Duodenal mucosa (tissue), 2 donors: ENCODE measurements at regions not wholly inside any gene's neighbourhood (a gene's known extent, or its start where the extent isn't known, plus 50 kb on each side); places are given as distances from the start of the nearest gene placed in this dataset.

Source experiments
- H3K27ac ChIP-seq: one replicate; pipeline ENCODE4 v1.7.0; 2013; ENCODE audit warnings: low read depth, low read length
- H3K27me3 ChIP-seq, 2 donors: one replicate each; pipeline ENCODE4 v1.7.0; 2013; ENCODE audit warnings: low read length in 2 of 2, control low read depth in 1 of 2; ENCODE audit not compliant: insufficient read depth in 2 of 2, control insufficient read depth in 1 of 2
- H3K36me3 ChIP-seq, 2 donors: one replicate each; pipeline ENCODE4 v1.7.0; 2013; ENCODE audit warnings: low read length in 2 of 2, control low read depth in 1 of 2; ENCODE audit not compliant: insufficient read depth in 2 of 2, control insufficient read depth in 1 of 2
- H3K4me1 ChIP-seq, 2 donors: one replicate each; pipeline ENCODE4 v1.7.0; 2013; ENCODE audit warnings: low read length in 2 of 2, control low read depth in 1 of 2; ENCODE audit not compliant: insufficient read depth in 2 of 2, control insufficient read depth in 1 of 2
- H3K4me3 ChIP-seq, 2 donors: one replicate each; pipeline ENCODE4 v1.7.0; 2013; ENCODE audit warnings: low read length in 2 of 2, low read depth in 1 of 2
- H3K9ac ChIP-seq, 2 donors: one replicate each; pipeline ENCODE4 v1.7.0; 2013; ENCODE audit warnings: low read length in 2 of 2, low read depth in 1 of 2
- H3K9me3 ChIP-seq, 2 donors: one replicate each; pipeline ENCODE4 v1.7.0; 2013; ENCODE audit warnings: low read length in 2 of 2, control low read depth in 1 of 2; ENCODE audit not compliant: control insufficient read depth in 1 of 2

- H3K27me3 ChIP-seq = no peaks in the 10 kb centered on the region
- H3K36me3 ChIP-seq = no peaks in the 10 kb centered on the region
- no peak overlapping the region for H3K27ac ChIP-seq
- H3K9ac ChIP-seq = no peak overlapping the region
- H3K4me3 ChIP-seq = no peak overlapping the region
- no peaks in the 10 kb centered on the region for H3K9me3 ChIP-seq
- H3K4me1 ChIP-seq = no peaks in the 10 kb centered on the region
Observed at GRCh38 chr3:13145131-13145825, 72.0 kb upstream of the IQSEC1 start.

GRCh38 chr3:13144163-13145023, 71.2 kb upstream of the IQSEC1 start:
- Histone ChIP-seq H3K27ac (no peak overlapping the region), H3K36me3 (no peaks in the 10 kb centered on the region), H3K27me3 (no peaks in the 10 kb centered on the region), H3K9me3 (no peaks in the 10 kb centered on the region), H3K4me3 (no peak overlapping the region), H3K4me1 (no peaks in the 10 kb centered on the region), H3K9ac (no peak overlapping the region)

- H3K4me1 ChIP-seq = no peaks in the 10 kb centered on the region
- H3K4me3 ChIP-seq = no peak overlapping the region
- H3K27ac ChIP-seq = no peak overlapping the region
- no peaks in the 10 kb centered on the region for H3K9me3 ChIP-seq
- H3K36me3 ChIP-seq = no peaks in the 10 kb centered on the region
- no peaks in the 10 kb centered on the region for H3K27me3 ChIP-seq
- H3K9ac ChIP-seq = no peak overlapping the region
Observed at GRCh38 chr3:13143381-13144004, 70.3 kb upstream of the IQSEC1 start.

GRCh38 chr3:13142552-13143380, 69.5 kb upstream of the IQSEC1 start:
- Histone ChIP-seq H3K4me1 (no peaks in the 10 kb centered on the region), H3K27ac (no peak overlapping the region), H3K4me3 (no peak overlapping the region), H3K9me3 (no peaks in the 10 kb centered on the region), H3K36me3 (no peaks in the 10 kb centered on the region), H3K9ac (no peak overlapping the region), H3K27me3 (no peaks in the 10 kb centered on the region)

GRCh38 chr3:13141991-13142412, 68.8 kb upstream of the IQSEC1 start:
- no peaks in the 10 kb centered on the region for H3K9me3 ChIP-seq
- H3K27me3 ChIP-seq = no peaks in the 10 kb centered on the region
- H3K4me1 ChIP-seq = no peaks in the 10 kb centered on the region
- H3K4me3 ChIP-seq = no peak overlapping the region
- no peak overlapping the region for H3K27ac ChIP-seq
- no peaks in the 10 kb centered on the region for H3K36me3 ChIP-seq
- H3K9ac ChIP-seq = no peak overlapping the region

GRCh38 chr3:13141183-13141582, 68.0 kb upstream of the IQSEC1 start:
- H3K27ac ChIP-seq = no peak overlapping the region
- H3K27me3 ChIP-seq = no peaks in the 10 kb centered on the region
- H3K9ac ChIP-seq = no peak overlapping the region
- H3K4me1 ChIP-seq = no peaks in the 10 kb centered on the region
- no peaks in the 10 kb centered on the region for H3K9me3 ChIP-seq
- H3K36me3 ChIP-seq = no peaks in the 10 kb centered on the region
- no peak overlapping the region for H3K4me3 ChIP-seq

GRCh38 chr3:13140596-13140995, 67.4 kb upstream of the IQSEC1 start:
- Histone ChIP-seq H3K27me3 (no peaks in the 10 kb centered on the region), H3K27ac (no peak overlapping the region)

GRCh38 chr3:13139471-13140065, 66.3 kb upstream of the IQSEC1 start:
- Histone ChIP-seq H3K4me1 (no peaks in the 10 kb centered on the region), H3K9me3 (no peaks in the 10 kb centered on the region), H3K27me3 (no peaks in the 10 kb centered on the region), H3K27ac (no peak overlapping the region), H3K9ac (no peak overlapping the region), H3K36me3 (no peaks in the 10 kb centered on the region), H3K4me3 (no peak overlapping the region)

More at GRCh38 chr3:13140596-13140995, 67.4 kb upstream of the IQSEC1 start:
- Histone ChIP-seq H3K4me3 (no peak overlapping the region), H3K9me3 (no peaks in the 10 kb centered on the region), H3K4me1 (no peaks in the 10 kb centered on the region), H3K9ac (no peak overlapping the region), H3K36me3 (no peaks in the 10 kb centered on the region)

GRCh38 chr3:13138833-13139145, 65.6 kb upstream of the IQSEC1 start:
- no peak overlapping the region for H3K4me3 ChIP-seq
- no peaks in the 10 kb centered on the region for H3K27me3 ChIP-seq
- H3K9ac ChIP-seq = no peak overlapping the region
- no peaks in the 10 kb centered on the region for H3K36me3 ChIP-seq
- H3K4me1 ChIP-seq = no peaks in the 10 kb centered on the region
- no peak overlapping the region for H3K27ac ChIP-seq
- no peaks in the 10 kb centered on the region for H3K9me3 ChIP-seq
